Mesendoderm (in vitro differentiated cells): ENCODE measurements at regions not wholly inside any gene's neighbourhood (a gene's known extent, or its start where the extent isn't known, plus 50 kb on each side); places are given as distances from the start of the nearest gene placed in this dataset.

Source experiments
- DNase-seq: peaks from one replicate; pipeline ENCODE4 v3.0.0; 2013
- H2AK5ac ChIP-seq: 2 replicates; pipeline ENCODE4 v1.6.1; 2013; ENCODE audit warnings: low read length, inconsistent platforms
- H2BK120ac ChIP-seq: 2 replicates; pipeline ENCODE4 v1.6.1; 2013; ENCODE audit warnings: low read depth, mild to moderate bottlenecking, low read length, moderate library complexity, mixed read lengths
- H2BK15ac ChIP-seq: replicated peaks from 2 replicates; pipeline ENCODE4 v1.6.1; 2013; ENCODE audit warnings: low read depth, mild to moderate bottlenecking, moderate library complexity
- H2BK5ac ChIP-seq: 2 replicates; pipeline ENCODE4 v1.6.1; 2013; ENCODE audit warnings: low read length, inconsistent platforms
- H3K18ac ChIP-seq: 2 replicates; pipeline ENCODE4 v1.6.1; 2013; ENCODE audit warnings: mild to moderate bottlenecking, low read length, mixed read lengths
- H3K23ac ChIP-seq: one replicate; pipeline ENCODE4 v1.6.1; 2013; ENCODE audit warnings: low read length
- H3K27ac ChIP-seq: 2 replicates; pipeline ENCODE4 v1.5.1; 2013; ENCODE audit warnings: low read depth, mild to moderate bottlenecking, inconsistent platforms, low read length, moderate library complexity
- H3K27me3 ChIP-seq: 2 replicates; pipeline ENCODE4 v1.6.1; 2013; ENCODE audit warnings: low read length, control low read depth, mild to moderate bottlenecking, inconsistent platforms; ENCODE audit not compliant: insufficient read depth, poor library complexity
- H3K36me3 ChIP-seq: 2 replicates; pipeline ENCODE4 v1.6.1; 2013; ENCODE audit warnings: low read length, inconsistent platforms; ENCODE audit not compliant: control insufficient read depth, insufficient read depth
- H3K4ac ChIP-seq: one replicate; pipeline ENCODE4 v1.6.1; 2013; ENCODE audit warnings: low read depth, mild to moderate bottlenecking, low read length, moderate library complexity
- H3K4me1 ChIP-seq: 2 replicates; pipeline ENCODE4 v1.6.1; 2013; ENCODE audit warnings: low read depth, low read length, inconsistent platforms; ENCODE audit not compliant: control insufficient read depth
- H3K4me2 ChIP-seq: 2 replicates; pipeline ENCODE4 v1.6.1; 2013; ENCODE audit warnings: low read length
- H3K4me3 ChIP-seq: 2 replicates; pipeline ENCODE4 v1.5.1; 2013; ENCODE audit warnings: mild to moderate bottlenecking, low read length
- H3K56ac ChIP-seq: one replicate; pipeline ENCODE4 v1.6.1; 2013; ENCODE audit warnings: low read length
- H3K79me1 ChIP-seq: 2 replicates; pipeline ENCODE4 v1.6.1; 2013; ENCODE audit warnings: low read length, inconsistent platforms
- H3K79me2 ChIP-seq: 2 replicates; pipeline ENCODE4 v1.6.1; 2013; ENCODE audit warnings: mild to moderate bottlenecking, low read length; ENCODE audit not compliant: control insufficient read depth, insufficient read depth
- H3K9ac ChIP-seq: 2 replicates; pipeline ENCODE4 v1.6.1; 2013; ENCODE audit warnings: low read length, inconsistent platforms
- H4K5ac ChIP-seq: one replicate; pipeline ENCODE4 v1.6.1; 2013; ENCODE audit warnings: low read length
- H4K8ac ChIP-seq: one replicate; pipeline ENCODE4 v1.6.1; 2013; ENCODE audit warnings: low read depth, mild to moderate bottlenecking, control low read depth, low read length, moderate library complexity
- WGBS: extraction: QIAGEN DNeasy Blood & Tissue Kit; methylation state at CpG from one replicate; pipeline ENCODE4 v1.1.7; 2013; ENCODE audit warnings: low lambda C conversion rate, missing lambda C conversion rate; ENCODE audit not compliant: insufficient coverage; ENCODE audit errors: extremely low coverage; 5-methylcytosine and 5-hydroxymethylcytosine counted together

DNA sequence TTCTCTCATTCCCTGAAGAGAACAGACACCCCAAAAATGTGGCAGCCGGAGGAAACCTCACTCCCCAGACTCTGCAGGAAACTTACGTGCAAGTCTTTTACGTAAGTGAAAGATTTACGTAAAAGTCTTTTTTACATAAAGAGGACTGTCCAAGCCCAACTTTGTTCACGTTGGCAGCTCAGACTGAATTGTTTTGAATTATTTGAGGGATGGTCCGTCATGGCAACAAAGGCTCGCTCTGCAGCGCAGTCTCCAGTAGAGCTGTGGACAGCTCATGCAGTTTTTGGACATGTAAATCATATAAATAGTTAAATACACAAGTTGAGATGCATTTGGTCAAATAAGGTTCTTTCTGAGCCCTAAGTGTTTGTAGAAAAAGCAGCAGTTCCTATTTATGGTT is 394.8 kb downstream of the QKI start:
- Histone ChIP-seq H2AK5ac (no peak overlapping the region), H3K36me3 (no peaks in the 10 kb centered on the region), H3K79me1 (no peaks in the 10 kb centered on the region), H3K18ac (no peak overlapping the region), H3K23ac (no peak overlapping the region), H3K4me3 (no peak overlapping the region), H3K27me3 (no peaks in the 10 kb centered on the region), H4K5ac (no peak overlapping the region), H3K9ac (no peak overlapping the region), H3K56ac (no peak overlapping the region), H3K4ac (no peak overlapping the region), H3K4me2 (no peak overlapping the region), H2BK15ac (no peak overlapping the region), H3K4me1 (no peaks in the 10 kb centered on the region), H2BK5ac (no peak overlapping the region), H4K8ac (no peak overlapping the region), H3K79me2 (no peaks in the 10 kb centered on the region), H2BK120ac (no peak overlapping the region), H3K27ac (no peak overlapping the region)
- WGBS: no CpG with 5 or more reads among the region's 8 CpGs
- DNase-seq: no peak

DNA sequence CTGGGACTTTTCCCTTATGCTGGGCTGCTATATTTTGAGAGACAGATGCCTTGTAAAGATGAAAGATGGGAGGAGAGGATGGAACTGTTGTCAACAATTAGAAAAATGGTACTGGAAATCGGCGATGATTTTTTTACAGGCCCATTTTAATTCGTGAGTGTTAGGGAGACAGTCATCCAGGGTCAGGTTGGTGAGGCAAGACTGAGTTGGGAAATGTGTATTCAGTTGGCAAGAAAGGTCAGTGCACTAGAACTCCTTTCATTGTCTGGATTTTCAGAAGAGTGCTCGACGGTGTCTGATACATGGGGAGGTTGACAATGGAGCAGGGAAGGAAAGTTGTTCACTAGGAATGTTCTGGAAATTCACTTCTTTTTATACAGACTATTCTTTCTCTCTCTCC is 394.4 kb downstream of the QKI start:
- no peak overlapping the region for H3K18ac ChIP-seq
- no peak overlapping the region for H3K4me2 ChIP-seq
- WGBS: no CpG with 5 or more reads among the region's 5 CpGs
- H3K56ac ChIP-seq: no peak overlapping the region
- H3K23ac ChIP-seq: no peak overlapping the region
- H3K4me1 ChIP-seq: no peaks in the 10 kb centered on the region
- no peak overlapping the region for H2BK120ac ChIP-seq
- H3K79me2 ChIP-seq: no peaks in the 10 kb centered on the region
- no peak overlapping the region for H3K9ac ChIP-seq
- H4K5ac ChIP-seq: no peak overlapping the region
- no peaks in the 10 kb centered on the region for H3K27me3 ChIP-seq
- no peak for DNase-seq
- no peak overlapping the region for H3K4ac ChIP-seq
- H3K79me1 ChIP-seq: no peaks in the 10 kb centered on the region
- H3K36me3 ChIP-seq: no peaks in the 10 kb centered on the region
- H2BK5ac ChIP-seq: no peak overlapping the region
- H3K27ac ChIP-seq: no peak overlapping the region
- no peak overlapping the region for H2BK15ac ChIP-seq
- no peak overlapping the region for H2AK5ac ChIP-seq
- no peak overlapping the region for H3K4me3 ChIP-seq
- no peak overlapping the region for H4K8ac ChIP-seq

DNA sequence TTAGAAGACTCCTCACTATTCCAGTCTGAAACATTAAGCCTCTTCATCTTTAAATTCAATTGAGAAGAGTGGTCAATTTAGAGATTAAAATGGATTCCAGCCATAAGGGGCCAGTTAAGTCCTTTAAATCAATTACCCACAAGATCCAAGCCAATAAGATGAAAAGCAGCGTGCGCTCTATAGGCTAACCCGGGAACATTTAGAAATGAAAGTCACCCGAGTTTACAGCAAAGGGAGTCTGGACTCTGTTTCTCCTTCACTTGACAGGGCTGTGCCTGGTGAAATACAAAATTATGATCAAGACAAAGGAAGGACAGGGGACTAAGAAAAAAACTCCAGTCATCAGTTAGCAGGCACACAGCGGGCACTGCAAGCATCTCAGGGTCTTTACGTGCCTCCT is 393.7 kb downstream of the QKI start:
- no CpG with 5 or more reads among the region's 6 CpGs for WGBS
- Histone ChIP-seq H3K79me2 (no peaks in the 10 kb centered on the region), H3K4me1 (no peaks in the 10 kb centered on the region), H4K8ac (no peak overlapping the region), H3K9ac (no peak overlapping the region), H4K5ac (no peak overlapping the region), H3K36me3 (no peaks in the 10 kb centered on the region), H3K18ac (no peak overlapping the region), H3K27ac (no peak overlapping the region), H3K4me2 (no peak overlapping the region), H2BK120ac (no peak overlapping the region), H3K4me3 (no peak overlapping the region), H2BK5ac (no peak overlapping the region), H3K23ac (no peak overlapping the region), H3K27me3 (no peaks in the 10 kb centered on the region), H2AK5ac (no peak overlapping the region), H3K4ac (no peak overlapping the region), H3K56ac (no peak overlapping the region), H3K79me1 (no peaks in the 10 kb centered on the region), H2BK15ac (no peak overlapping the region)
- DNase-seq: no peak

DNA sequence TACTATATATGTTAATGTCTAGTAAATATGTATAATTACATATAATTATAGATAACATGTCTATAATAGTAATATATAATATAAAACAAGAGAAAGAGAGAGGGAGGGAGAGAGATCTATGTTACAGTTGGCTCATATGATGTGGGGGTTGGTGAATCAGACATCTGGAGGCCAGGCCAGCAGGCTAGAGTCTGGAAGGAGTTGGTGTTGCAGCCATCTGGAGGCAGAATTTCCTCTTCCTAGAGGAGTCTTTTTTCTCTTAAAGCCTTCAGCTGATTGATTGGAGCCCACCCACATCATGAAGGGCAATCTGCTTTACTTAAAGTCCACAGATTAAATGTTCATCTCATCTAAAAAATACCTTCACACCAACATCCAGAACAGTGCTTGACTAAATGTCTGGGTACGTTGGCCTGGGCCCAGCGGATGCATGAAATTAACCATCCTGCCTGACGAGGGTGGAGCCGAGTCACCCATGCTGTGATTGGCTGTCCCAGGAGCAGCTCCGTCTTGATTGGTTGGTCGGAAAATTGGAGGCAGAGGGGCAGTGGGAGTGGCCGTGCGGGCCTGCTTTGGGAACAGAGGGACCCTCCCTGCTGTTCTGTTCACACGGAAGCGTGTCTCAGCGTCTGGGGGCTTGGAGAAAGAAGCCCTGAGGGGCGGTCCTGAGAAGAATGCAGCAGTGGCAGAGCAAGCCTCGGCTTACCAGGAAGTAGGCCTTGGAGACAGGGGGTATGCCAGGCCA is 392.4 kb downstream of the QKI start:
- Histone ChIP-seq H3K23ac (no peak overlapping the region), H3K4me2 (no peak overlapping the region), H3K36me3 (no peaks in the 10 kb centered on the region), H3K4ac (no peak overlapping the region), H2BK5ac (no peak overlapping the region), H2BK120ac (no peak overlapping the region), H3K9ac (no peak overlapping the region), H4K5ac (no peak overlapping the region), H2AK5ac (no peak overlapping the region), H3K79me2 (no peaks in the 10 kb centered on the region), H3K4me3 (no peak overlapping the region), H3K56ac (no peak overlapping the region), H3K79me1 (no peaks in the 10 kb centered on the region), H3K27me3 (no peaks in the 10 kb centered on the region), H3K4me1 (no peaks in the 10 kb centered on the region), H3K18ac (no peak overlapping the region), H4K8ac (no peak overlapping the region), H2BK15ac (no peak overlapping the region), H3K27ac (no peak overlapping the region)
- WGBS: no CpG with 5 or more reads among the region's 13 CpGs
- peak; percentile 13 for DNase-seq

DNA sequence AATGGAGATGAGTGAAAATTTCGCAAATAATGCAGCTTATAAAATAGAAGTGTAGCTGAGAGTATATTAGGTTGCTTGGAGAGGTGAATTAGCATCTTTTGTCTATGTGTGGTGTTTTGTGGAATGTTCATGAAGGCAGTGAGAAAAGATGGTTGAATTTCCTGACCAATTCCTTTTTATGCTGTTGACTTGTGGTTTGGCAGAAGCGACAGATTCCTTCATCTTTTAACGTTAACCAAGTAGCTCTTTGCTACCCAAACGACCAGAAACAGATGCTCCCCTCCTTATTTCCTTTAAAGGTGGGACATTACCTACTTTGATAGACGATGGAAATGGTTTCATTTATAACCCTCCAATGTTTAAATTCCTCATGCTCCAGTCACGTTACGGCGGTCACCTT is 390.5 kb downstream of the QKI start:
- no peaks in the 10 kb centered on the region for H3K79me1 ChIP-seq
- H4K5ac ChIP-seq: no peak overlapping the region
- H3K27ac ChIP-seq: no peak overlapping the region
- H2BK15ac ChIP-seq: no peak overlapping the region
- no peak overlapping the region for H3K18ac ChIP-seq
- no peak overlapping the region for H3K4me3 ChIP-seq
- H2BK5ac ChIP-seq: no peak overlapping the region
- no peak for DNase-seq
- WGBS: no CpG with 5 or more reads among the region's 8 CpGs
- H3K79me2 ChIP-seq: no peaks in the 10 kb centered on the region
- H4K8ac ChIP-seq: no peak overlapping the region
- no peaks in the 10 kb centered on the region for H3K4me1 ChIP-seq
- no peak overlapping the region for H3K4ac ChIP-seq
- H2BK120ac ChIP-seq: no peak overlapping the region
- no peak overlapping the region for H3K4me2 ChIP-seq
- H3K27me3 ChIP-seq: no peaks in the 10 kb centered on the region
- H3K9ac ChIP-seq: no peak overlapping the region
- H3K36me3 ChIP-seq: no peaks in the 10 kb centered on the region
- no peak overlapping the region for H2AK5ac ChIP-seq
- H3K56ac ChIP-seq: no peak overlapping the region
- H3K23ac ChIP-seq: no peak overlapping the region

- no peak overlapping the region for H3K56ac ChIP-seq
- H3K23ac ChIP-seq: no peak overlapping the region
- H4K5ac ChIP-seq: no peak overlapping the region
- H3K4me1 ChIP-seq: no peaks in the 10 kb centered on the region
- WGBS: no CpG with 5 or more reads among the region's 2 CpGs
- H3K27me3 ChIP-seq: no peaks in the 10 kb centered on the region
- no peak overlapping the region for H2BK5ac ChIP-seq
- no peak overlapping the region for H4K8ac ChIP-seq
- no peak overlapping the region for H2AK5ac ChIP-seq
- DNase-seq: no peak
- no peak overlapping the region for H3K4me3 ChIP-seq
- no peaks in the 10 kb centered on the region for H3K36me3 ChIP-seq
- H3K4me2 ChIP-seq: no peak overlapping the region
- no peak overlapping the region for H3K18ac ChIP-seq
- H3K79me2 ChIP-seq: no peaks in the 10 kb centered on the region
- H3K27ac ChIP-seq: no peak overlapping the region
- no peak overlapping the region for H2BK15ac ChIP-seq
- no peaks in the 10 kb centered on the region for H3K79me1 ChIP-seq
- H3K9ac ChIP-seq: no peak overlapping the region
- H3K4ac ChIP-seq: no peak overlapping the region
- H2BK120ac ChIP-seq: no peak overlapping the region
These were observed 387.7 kb downstream of the QKI start for GRCh38 chr6:163802267-163802666.
